GM19452 (cell line): ENCODE measurements at regions not wholly inside any gene's neighbourhood (a gene's known extent, or its start where the extent isn't known, plus 50 kb on each side); places are given as distances from the start of the nearest gene placed in this dataset.
"Not testable (repeated sequence)": the region's sequence is repeated elsewhere in the genome, so short reads cannot be mapped to it uniquely, and the experiment has no call there.

Experiments
- ATAC-seq: cut with Tn5 transposase; IDR thresholded peaks from one replicate; pipeline ENCODE4 v1.9.1; 2021; ENCODE audit not compliant: unreplicated experiment

- ATAC-seq, result no peak
Observed at GRCh38 chr14:47919997-47920396, 244.6 kb upstream of the MDGA2 start.

- ATAC-seq, result no peak
Observed at GRCh38 chr14:47919334-47919846, 244.0 kb upstream of the MDGA2 start.

- no peak for ATAC-seq
Observed at GRCh38 chr14:47917344-47917954, 242.0 kb upstream of the MDGA2 start.

- not testable (repeated sequence) for ATAC-seq
Observed at GRCh38 chr14:47901141-47901540, 225.7 kb upstream of the MDGA2 start.

DNA sequence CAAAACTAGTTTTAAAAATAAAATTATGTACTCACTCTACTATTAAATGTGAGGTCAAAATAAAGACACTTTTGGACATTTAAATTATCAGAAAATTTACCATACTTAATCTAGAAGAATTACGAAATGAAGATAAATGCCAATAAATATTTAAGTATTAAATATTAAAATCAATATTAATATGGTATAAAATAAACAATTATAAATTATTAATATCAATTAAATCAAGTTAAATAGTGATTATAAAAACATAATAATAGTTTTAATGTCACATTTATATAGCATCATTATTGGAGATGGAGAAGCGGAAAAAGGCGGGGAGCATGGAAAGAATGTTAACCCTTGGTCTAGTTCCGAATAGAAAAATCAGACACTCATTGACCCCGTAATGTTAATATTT lies 224.3 kb upstream of the MDGA2 start:
- no peak for ATAC-seq

- ATAC-seq, result no peak
Observed at GRCh38 chr14:47874350-47874749, 198.9 kb upstream of the MDGA2 start.

DNA sequence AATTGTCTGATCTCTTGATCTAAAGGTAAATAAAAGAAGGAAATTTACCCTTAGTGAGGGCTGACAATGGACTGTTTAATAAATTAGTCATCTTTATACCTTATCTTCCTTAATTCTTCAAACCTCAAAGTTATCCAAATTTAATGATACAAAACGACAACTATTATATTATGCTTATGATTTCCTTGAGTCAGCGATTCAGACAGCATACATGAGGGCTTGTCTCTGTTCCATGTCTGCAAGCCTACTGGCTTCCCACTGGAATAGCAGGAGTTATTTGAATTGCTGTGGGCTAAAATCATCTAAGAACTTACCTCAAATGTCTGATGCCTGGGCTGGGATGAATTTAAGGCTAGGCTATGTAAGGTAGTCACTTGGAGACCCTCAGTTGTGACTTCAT lies 197.2 kb upstream of the MDGA2 start:
- ATAC-seq, result no peak

DNA sequence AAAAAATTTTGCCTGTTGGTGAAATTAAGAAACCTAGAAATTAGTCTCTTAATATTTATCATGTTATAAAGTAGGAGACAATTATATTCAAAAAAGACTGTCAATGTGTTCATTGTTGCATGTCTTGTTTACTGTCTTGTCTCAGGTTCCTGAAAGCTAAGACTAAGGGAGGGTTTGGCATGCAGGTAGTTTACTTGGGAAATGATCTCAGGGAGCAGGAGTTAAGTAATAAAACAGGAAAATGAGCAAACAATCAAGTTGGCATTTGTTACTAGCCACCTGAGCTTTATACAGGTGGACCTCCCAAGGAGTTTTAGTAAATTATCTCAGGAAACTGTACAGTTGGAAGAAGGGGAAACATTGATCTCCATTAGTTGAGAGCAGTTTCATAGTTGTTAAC lies 188.0 kb upstream of the MDGA2 start:
- no peak for ATAC-seq

GRCh38 chr14:47857646-47858045 lies 182.2 kb upstream of the MDGA2 start:
- no peak for ATAC-seq

- ATAC-seq, result no peak
Observed at GRCh38 chr14:47852278-47852677, 176.9 kb upstream of the MDGA2 start.

GRCh38 chr14:47846008-47846407 lies 170.6 kb upstream of the MDGA2 start:
- ATAC-seq, result no peak

GRCh38 chr14:47843236-47843635 lies 167.8 kb upstream of the MDGA2 start:
- ATAC-seq, result no peak

DNA sequence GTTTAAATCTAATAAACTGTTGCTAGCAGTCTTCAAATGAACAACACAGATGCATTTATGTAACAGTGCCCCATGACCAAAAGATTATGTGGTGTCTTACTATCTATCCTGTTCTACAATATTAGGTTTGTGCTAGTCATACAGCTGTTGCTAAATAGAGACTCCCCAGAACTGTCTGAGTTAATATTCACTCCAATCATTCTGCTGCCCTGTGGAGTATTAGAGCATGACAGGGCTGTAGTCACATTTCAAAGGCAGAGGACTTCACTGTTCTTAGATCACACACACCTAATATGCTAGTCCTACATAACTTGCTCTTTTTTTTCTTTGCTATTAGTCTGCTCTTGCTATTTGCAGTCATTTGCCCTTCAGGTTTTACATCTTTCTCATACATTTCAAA lies 157.6 kb upstream of the MDGA2 start:
- ATAC-seq, result no peak

- ATAC-seq, result no peak
Observed at GRCh38 chr14:47826809-47827208, 151.4 kb upstream of the MDGA2 start.

- ATAC-seq, result no peak
Observed at GRCh38 chr14:47822326-47822725, 146.9 kb upstream of the MDGA2 start.

- no peak for ATAC-seq
Observed at GRCh38 chr14:47821135-47821534, 145.7 kb upstream of the MDGA2 start.

DNA sequence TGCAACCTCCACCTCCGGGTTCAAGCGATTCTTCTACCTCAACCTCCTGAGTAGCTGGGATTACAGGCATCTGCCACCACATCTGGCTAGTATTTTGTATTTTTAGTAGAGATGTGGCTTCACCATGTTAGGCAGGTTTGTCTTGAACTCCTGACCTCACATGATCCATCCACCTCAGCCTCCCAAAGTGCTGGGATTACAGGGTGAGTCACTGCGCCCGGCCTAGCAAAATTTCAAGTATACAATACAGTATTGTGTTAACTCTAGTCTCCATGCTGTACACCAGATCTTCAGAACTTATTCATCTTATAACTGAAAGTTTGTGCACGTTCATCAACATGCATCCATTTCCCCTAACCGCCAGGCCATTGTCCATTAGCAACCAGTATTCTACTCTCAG lies 115.1 kb upstream of the MDGA2 start:
- ATAC-seq, result no peak

- ATAC-seq, result no peak
Observed at GRCh38 chr14:47785058-47785457, 109.7 kb upstream of the MDGA2 start.

- ATAC-seq, result no peak
Observed at GRCh38 chr14:47778631-47779030, 103.2 kb upstream of the MDGA2 start.

DNA sequence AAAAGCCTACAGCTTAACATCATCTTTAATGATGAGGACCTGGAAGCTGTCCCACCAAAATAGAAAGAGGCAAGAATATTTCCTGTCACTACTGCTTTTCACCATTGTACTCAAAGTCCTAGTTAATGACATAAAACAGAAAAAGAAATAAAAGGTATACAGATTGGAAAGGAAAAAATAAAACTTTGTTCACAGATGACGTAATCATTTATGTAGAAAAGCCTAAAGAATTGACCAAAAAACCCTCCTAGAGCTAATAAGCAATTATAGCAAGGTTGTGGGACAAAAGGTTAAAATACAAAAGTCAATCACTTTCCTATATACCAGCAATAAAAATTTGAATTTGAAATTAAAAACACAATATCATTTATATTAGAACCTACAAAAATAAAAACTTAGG lies 97.2 kb upstream of the MDGA2 start:
- ATAC-seq, result no peak

DNA sequence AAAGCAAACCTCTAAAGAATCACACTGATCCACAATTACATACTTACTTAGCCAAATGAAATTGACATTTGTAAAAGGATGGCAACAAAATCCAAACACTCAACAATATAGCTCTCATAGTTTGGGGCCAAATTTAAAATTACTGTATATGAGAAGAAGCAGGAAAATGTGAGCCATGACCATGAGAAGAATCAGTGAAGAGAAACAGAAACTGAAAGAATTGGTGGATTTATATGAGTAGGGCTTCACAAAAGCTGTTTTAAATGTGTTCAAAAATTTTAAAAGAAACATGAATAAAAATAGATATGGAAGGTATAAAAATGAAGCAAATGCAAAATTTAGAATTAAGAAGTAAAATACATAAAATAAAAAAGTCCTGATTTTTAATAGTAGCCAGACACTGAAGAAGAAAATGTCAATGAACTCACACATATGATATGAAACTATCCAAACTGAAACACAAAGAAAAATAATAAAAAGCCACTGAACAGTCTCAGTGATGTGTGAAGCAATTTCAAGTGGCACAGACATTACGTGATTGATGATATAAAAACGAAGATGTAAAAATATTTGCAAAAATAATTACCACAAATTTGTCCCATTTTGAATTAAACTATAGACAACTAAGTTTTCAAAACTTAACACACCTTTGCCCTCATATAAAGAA lies 87.9 kb upstream of the MDGA2 start:
- no peak for ATAC-seq

GRCh38 chr14:47746986-47747385 lies 71.6 kb upstream of the MDGA2 start:
- no peak for ATAC-seq

GRCh38 chr14:47744155-47744554 lies 68.8 kb upstream of the MDGA2 start:
- ATAC-seq, result no peak
